ENCODE measurements at regions not wholly inside any gene's neighbourhood (a gene's known extent, or its start where the extent isn't known, plus 50 kb on each side); places are given as distances from the start of the nearest gene placed in this dataset.

DNA sequence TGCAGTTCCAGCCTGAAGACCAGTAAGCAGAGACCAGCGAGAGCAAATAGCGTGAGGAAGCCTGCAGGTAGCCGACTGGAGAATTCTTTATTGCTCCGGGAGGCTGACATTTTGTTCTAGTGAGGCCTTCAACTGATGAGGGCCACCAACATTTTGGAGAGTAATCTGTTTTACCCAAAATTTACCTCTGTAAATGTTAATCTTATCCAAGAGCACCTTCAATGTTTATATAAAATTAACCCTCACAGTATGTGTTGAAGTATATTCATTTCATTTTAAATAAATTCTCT is 546.4 kb upstream of the SLITRK5 start:
- no peak overlapping the region for H3K9ac ChIP-seq (ENCODE audit: insufficient read depth, low read depth, low read length)
- H3K4me1 ChIP-seq (ENCODE audit: insufficient read depth, low read length), result no peaks in the 10 kb centered on the region
- POLR2A ChIA-PET, result no interaction called here
- BruUV-seq (replicated peaks), result no TSS peak
- H3K4me3 ChIP-seq (replicated peaks in 1 of 3; ENCODE audit: insufficient read depth in 1 of 3, low read depth in 2 of 3, low read length in 3 of 3), result no peak overlapping the region
- no peaks in the 10 kb centered on the region; a peak in 1 of 5 replicates for H3K27me3 ChIP-seq (ENCODE audit: control insufficient read depth in 1 of 2, insufficient read depth in 2 of 2, low read length in 2 of 2)
- H3K79me2 ChIP-seq (ENCODE audit: insufficient read depth, low read length), result no peaks in the 10 kb centered on the region
- no peak overlapping the region for H3K4me2 ChIP-seq (ENCODE audit: low read depth, low read length)
- H2AFZ ChIP-seq (ENCODE audit: low read length), result no peak overlapping the region
- CTCF ChIA-PET (ENCODE audit: low intra/inter-chr PET ratio, low total read pairs), result no interaction called here
- no peak for TF ChIP-seq ARID2 (CRISPR knock-in tag; IDR thresholded peaks at IDR 0.05; ENCODE audit: borderline replicate concordance)
- H3K27ac ChIP-seq (ENCODE audit: extremely low read length, insufficient read depth, low read length), result no peak overlapping the region
- 21% methylated on average over 3 of the region's 4 CpGs for WGBS (ENCODE audit: low lambda C conversion rate)
- no peaks in the 10 kb centered on the region for H4K20me1 ChIP-seq (ENCODE audit: insufficient read depth, low read length)
- no peaks in the 10 kb centered on the region for H3K9me3 ChIP-seq (ENCODE audit: low read length)
- intact Hi-C loops (cut with micrococcal nuclease; ENCODE audit: unreplicated experiment) (no loop called here), in situ Hi-C loops (cut with HindIII; ENCODE audit: extremely low pct_ligation_motif_present, low pct_unique_long_range_greater_than_20kb) (no loop called here)
- no peaks in the 10 kb centered on the region for H3K36me3 ChIP-seq (replicated peaks in 1 of 2; ENCODE audit: control insufficient read depth in 1 of 2, insufficient read depth in 2 of 2, low read length in 2 of 2)
- no peak for FAIRE-seq
- ATAC-seq, result 0 out of 3 replicates have a peak, but pooled peaks have one; percentile 30
- DNase-seq (ENCODE audit: low spot score), result no peak

DNA sequence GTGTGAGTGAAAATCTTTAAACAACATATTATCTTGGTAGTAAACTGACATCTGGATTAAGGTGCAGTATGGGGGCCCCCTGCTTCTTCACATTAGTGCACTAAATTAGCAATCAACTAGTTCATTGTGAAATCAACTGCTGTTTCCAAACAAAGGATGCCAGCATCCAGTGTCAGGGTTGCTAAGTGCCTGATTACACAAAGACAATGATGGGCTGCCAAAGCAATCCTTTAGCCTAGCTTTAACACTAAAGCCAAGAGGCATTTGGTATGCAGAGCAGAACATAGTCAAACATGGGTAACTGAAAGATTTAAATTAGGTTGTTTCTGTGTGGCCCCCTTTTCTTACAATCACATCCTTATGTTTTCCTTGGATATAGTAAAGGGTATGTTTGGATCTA is 543.1 kb upstream of the SLITRK5 start:
- POLR2A ChIA-PET, result no interaction called here
- Histone ChIP-seq H3K4me2 (ENCODE audit: low read depth, low read length) (no peak overlapping the region), H3K27me3 (ENCODE audit: control insufficient read depth in 1 of 2, insufficient read depth in 2 of 2, low read length in 2 of 2) (no peaks in the 10 kb centered on the region; a peak in 1 of 5 replicates), H3K27ac (ENCODE audit: extremely low read length, insufficient read depth, low read length) (no peak overlapping the region), H4K20me1 (ENCODE audit: insufficient read depth, low read length) (no peaks in the 10 kb centered on the region), H3K4me3 (replicated peaks in 1 of 3; ENCODE audit: insufficient read depth in 1 of 3, low read depth in 2 of 3, low read length in 3 of 3) (no peak overlapping the region), H2AFZ (ENCODE audit: low read length) (no peak overlapping the region), H3K9me3 (ENCODE audit: low read length) (no peaks in the 10 kb centered on the region), H3K9ac (ENCODE audit: insufficient read depth, low read depth, low read length) (no peak overlapping the region), H3K36me3 (replicated peaks in 1 of 2; ENCODE audit: control insufficient read depth in 1 of 2, insufficient read depth in 2 of 2, low read length in 2 of 2) (no peaks in the 10 kb centered on the region), H3K79me2 (ENCODE audit: insufficient read depth, low read length) (no peaks in the 10 kb centered on the region), H3K4me1 (ENCODE audit: insufficient read depth, low read length) (no peaks in the 10 kb centered on the region)
- intact Hi-C loops (cut with micrococcal nuclease; ENCODE audit: unreplicated experiment) (no loop called here), in situ Hi-C loops (cut with HindIII; ENCODE audit: extremely low pct_ligation_motif_present, low pct_unique_long_range_greater_than_20kb) (no loop called here)
- no TSS peak for BruUV-seq (replicated peaks)
- CTCF ChIA-PET (ENCODE audit: low intra/inter-chr PET ratio, low total read pairs), result no interaction called here
- no peak for TF ChIP-seq CHD2 (IDR thresholded peaks at IDR 0.05; ENCODE audit: low read depth, low read length)
- no peak for TF ChIP-seq ISL2 (CRISPR knock-in tag; IDR thresholded peaks at IDR 0.05)
- TF ChIP-seq NFKB2 (CRISPR knock-in tag; IDR thresholded peaks at IDR 0.05; ENCODE audit: borderline replicate concordance), result no peak
- TF ChIP-seq, protein P1, sequence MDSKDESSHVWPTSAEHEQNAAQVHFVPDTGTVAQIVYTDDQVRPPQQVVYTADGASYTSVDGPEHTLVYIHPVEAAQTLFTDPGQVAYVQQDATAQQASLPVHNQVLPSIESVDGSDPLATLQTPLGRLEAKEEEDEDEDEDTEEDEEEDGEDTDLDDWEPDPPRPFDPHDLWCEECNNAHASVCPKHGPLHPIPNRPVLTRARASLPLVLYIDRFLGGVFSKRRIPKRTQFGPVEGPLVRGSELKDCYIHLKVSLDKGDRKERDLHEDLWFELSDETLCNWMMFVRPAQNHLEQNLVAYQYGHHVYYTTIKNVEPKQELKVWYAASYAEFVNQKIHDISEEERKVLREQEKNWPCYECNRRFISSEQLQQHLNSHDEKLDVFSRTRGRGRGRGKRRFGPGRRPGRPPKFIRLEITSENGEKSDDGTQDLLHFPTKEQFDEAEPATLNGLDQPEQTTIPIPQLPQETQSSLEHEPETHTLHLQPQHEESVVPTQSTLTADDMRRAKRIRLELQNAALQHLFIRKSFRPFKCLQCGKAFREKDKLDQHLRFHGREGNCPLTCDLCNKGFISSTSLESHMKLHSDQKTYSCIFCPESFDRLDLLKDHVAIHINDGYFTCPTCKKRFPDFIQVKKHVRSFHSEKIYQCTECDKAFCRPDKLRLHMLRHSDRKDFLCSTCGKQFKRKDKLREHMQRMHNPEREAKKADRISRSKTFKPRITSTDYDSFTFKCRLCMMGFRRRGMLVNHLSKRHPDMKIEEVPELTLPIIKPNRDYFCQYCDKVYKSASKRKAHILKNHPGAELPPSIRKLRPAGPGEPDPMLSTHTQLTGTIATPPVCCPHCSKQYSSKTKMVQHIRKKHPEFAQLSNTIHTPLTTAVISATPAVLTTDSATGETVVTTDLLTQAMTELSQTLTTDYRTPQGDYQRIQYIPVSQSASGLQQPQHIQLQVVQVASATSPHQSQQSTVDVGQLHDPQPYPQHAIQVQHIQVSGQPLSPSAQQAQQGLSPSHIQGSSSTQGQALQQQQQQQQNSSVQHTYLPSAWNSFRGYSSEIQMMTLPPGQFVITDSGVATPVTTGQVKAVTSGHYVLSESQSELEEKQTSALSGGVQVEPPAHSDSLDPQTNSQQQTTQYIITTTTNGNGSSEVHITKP (CRISPR knock-in tag; IDR thresholded peaks at IDR 0.05; ENCODE audit: low read depth), result no peak
- TF ChIP-seq WIZ (CRISPR knock-in tag; IDR thresholded peaks at IDR 0.05), result no peak
- TF ChIP-seq, protein P2, sequence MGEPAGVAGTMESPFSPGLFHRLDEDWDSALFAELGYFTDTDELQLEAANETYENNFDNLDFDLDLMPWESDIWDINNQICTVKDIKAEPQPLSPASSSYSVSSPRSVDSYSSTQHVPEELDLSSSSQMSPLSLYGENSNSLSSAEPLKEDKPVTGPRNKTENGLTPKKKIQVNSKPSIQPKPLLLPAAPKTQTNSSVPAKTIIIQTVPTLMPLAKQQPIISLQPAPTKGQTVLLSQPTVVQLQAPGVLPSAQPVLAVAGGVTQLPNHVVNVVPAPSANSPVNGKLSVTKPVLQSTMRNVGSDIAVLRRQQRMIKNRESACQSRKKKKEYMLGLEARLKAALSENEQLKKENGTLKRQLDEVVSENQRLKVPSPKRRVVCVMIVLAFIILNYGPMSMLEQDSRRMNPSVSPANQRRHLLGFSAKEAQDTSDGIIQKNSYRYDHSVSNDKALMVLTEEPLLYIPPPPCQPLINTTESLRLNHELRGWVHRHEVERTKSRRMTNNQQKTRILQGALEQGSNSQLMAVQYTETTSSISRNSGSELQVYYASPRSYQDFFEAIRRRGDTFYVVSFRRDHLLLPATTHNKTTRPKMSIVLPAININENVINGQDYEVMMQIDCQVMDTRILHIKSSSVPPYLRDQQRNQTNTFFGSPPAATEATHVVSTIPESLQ (CRISPR knock-in tag; conservative IDR thresholded peaks at IDR 0.05), result no peak
- ATAC-seq (no peak), FAIRE-seq (no peak), DNase-seq (ENCODE audit: low spot score) (no peak)

Measured in HepG2 (cell line).